PC-9 (cell line): ENCODE measurements at regions not wholly inside any gene's neighbourhood (a gene's known extent, or its start where the extent isn't known, plus 50 kb on each side); places are given as distances from the start of the nearest gene placed in this dataset.

Source experiments
- CTCF ChIP-seq: fragments of 200-600 bp; sonication (generic); conservative IDR thresholded peaks from 2 replicates; pipeline ENCODE4 v1.6.1; 2017; ENCODE audit warnings: mixed run types, antibody characterized with exemption, mild to moderate bottlenecking, moderate library complexity
- EZH2 ChIP-seq: fragments of 200-600 bp; sonication (generic); IDR thresholded peaks from 2 replicates; pipeline ENCODE4 v1.8.0; 2017; ENCODE audit warnings: antibody characterized with exemption, low read depth

DNA sequence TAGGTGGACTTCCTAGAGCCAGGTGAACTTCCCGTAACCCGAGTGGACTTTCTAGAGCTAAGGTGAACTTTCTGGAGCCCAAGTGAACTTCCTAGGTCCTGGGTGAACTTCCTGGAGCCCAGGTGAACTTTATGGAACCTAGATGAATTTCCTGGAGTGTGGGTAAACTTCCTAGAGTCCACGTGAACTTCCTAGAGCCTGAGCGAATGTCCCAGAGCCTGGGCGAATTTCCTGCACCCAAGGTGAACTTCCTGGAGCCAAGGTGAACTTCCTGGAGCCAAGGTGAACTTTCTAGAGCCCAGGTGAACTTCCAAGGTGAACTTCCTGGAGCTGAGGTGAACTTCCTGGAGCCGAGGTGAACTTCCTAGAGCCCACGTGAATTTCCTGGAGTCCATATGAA is 70.0 kb downstream of the RTP5 start:
- no peak for TF ChIP-seq CTCF
- no peak for TF ChIP-seq EZH2
